ENCODE measurements at regions not wholly inside any gene's neighbourhood (a gene's known extent, or its start where the extent isn't known, plus 50 kb on each side); places are given as distances from the start of the nearest gene placed in this dataset.

GRCh38 chr18:9048236-9048635 lies 54.3 kb upstream of the NDUFV2 start:
- no peak for TF ChIP-seq REST (IDR thresholded peaks at IDR 0.05)
- TF ChIP-seq MAX (IDR thresholded peaks at IDR 0.05), result no peak
- no peak for TF ChIP-seq CTCF (IDR thresholded peaks at IDR 0.05; ENCODE audit: low read depth, low read length, missing input control)
- TF ChIP-seq JUND (IDR thresholded peaks at IDR 0.05), result no peak
- no peak for TF ChIP-seq ATF3 (IDR thresholded peaks at IDR 0.05)
- no peak for TF ChIP-seq SP1 (IDR thresholded peaks at IDR 0.05)
- TF ChIP-seq RXRA (IDR thresholded peaks at IDR 0.05), result no peak
